K562 (cell line): ENCODE measurements at regions not wholly inside any gene's neighbourhood (a gene's known extent, or its start where the extent isn't known, plus 50 kb on each side); places are given as distances from the start of the nearest gene placed in this dataset.
A peak's percentile ranks its signal among the peaks of the same experiment; 100 is the strongest.

Experiments used
- ATAC-seq: fragments of 200-7000 bp; cut with Tn5 transposase; 3 replicates; pipeline ENCODE4 v1.9.1; 2020; ENCODE audit warnings: moderate library complexity
- BruUV-seq: library from RNA; stranded (reverse); fragments of 400-500 nt; replicated peaks from 2 replicates; lab custom pipeline; 2021; lab: Mats Ljungman, UMichigan
- CTCF ChIA-PET: fragments of 300-600 bp; formaldehyde crosslinking; extraction: SDS; loops from one replicate; lab custom pipeline; 2021; ENCODE audit warnings: low intra/inter-chr PET ratio; lab: Yijun Ruan, JAX
- POLR2A ChIA-PET: fragments of 300-600, 350-650 bp; sonication (Branson Sonifier 250); formaldehyde crosslinking; extraction: SDS; loops from one replicate; lab custom pipeline; 2021; ENCODE audit warnings: antibody characterized with exemption, inconsistent platforms; lab: Yijun Ruan, JAX
- DNase-seq, 4 experiments: peaks; one replicate each; pipeline versions ENCODE4 v3.0.0 to v3.0.0-alpha.2; 2011 to 2018; ENCODE audit warnings: low spot score in 3 of 4, mixed read lengths in 3 of 4; ENCODE audit errors: extremely low read depth in 1 of 4
- FAIRE-seq: peaks from 2 replicates; lab custom pipeline; 2011; peaks lifted over from hg19 to GRCh38; lab: Jason Lieb, UNC
- H2AFZ ChIP-seq: 2 replicates; pipeline ENCODE4 v1.6.0; 2011; ENCODE audit warnings: low read depth, low read length, control low read depth, inconsistent platforms
- H3K27ac ChIP-seq: fragments of 200-600 bp; 3 replicates; pipeline ENCODE4 v1.8.0; 2011; ENCODE audit warnings: low read depth, mild to moderate bottlenecking, control low read depth, inconsistent platforms, low read length, moderate library complexity, mixed read lengths; ENCODE audit errors: extremely low read depth
- H3K27me3 ChIP-seq, 2 experiments: fragments of 300-600 bp in 1 of 2; 2 replicates in 1 of 2; 3 replicates in 1 of 2; pipeline versions ENCODE4 v1.6.0 to v1.8.0; 2011; ENCODE audit warnings: inconsistent platforms in 2 of 2, low read length in 2 of 2, mild to moderate bottlenecking in 1 of 2, mixed read lengths in 1 of 2, moderate library complexity in 1 of 2; ENCODE audit not compliant: control insufficient read depth in 2 of 2, insufficient read depth in 2 of 2
- H3K36me3 ChIP-seq: fragments of 300-600 bp; 3 replicates; pipeline ENCODE4 v1.8.0; 2011; ENCODE audit warnings: mild to moderate bottlenecking, low read length, inconsistent platforms; ENCODE audit not compliant: control insufficient read depth, insufficient read depth
- H3K4me1 ChIP-seq, 2 experiments: fragments of 200-600 bp in 1 of 2; replicated peaks in 1 of 2; 2 replicates in 1 of 2; 3 replicates in 1 of 2; pipeline versions ENCODE4 v1.5.1 to v1.8.0; 2011; ENCODE audit warnings: inconsistent platforms in 2 of 2, low read length in 2 of 2, mild to moderate bottlenecking in 1 of 2, mixed read lengths in 1 of 2, moderate library complexity in 1 of 2; ENCODE audit not compliant: control insufficient read depth in 2 of 2, insufficient read depth in 2 of 2
- H3K4me2 ChIP-seq: 2 replicates; pipeline ENCODE4 v1.6.1; 2011; ENCODE audit warnings: low read length, control low read depth, inconsistent platforms, mixed read lengths; ENCODE audit not compliant: insufficient read depth
- H3K4me3 ChIP-seq: fragments of 200-600 bp; sonication (generic), shearing (Covaris generic); 2 replicates; pipeline ENCODE4 v1.5.1; 2016; ENCODE audit warnings: control low read depth, inconsistent platforms
- H3K79me2 ChIP-seq: fragments of 200-600 bp; 3 replicates; pipeline ENCODE4 v1.8.0; 2011; ENCODE audit warnings: low read length, inconsistent platforms; ENCODE audit not compliant: control insufficient read depth, insufficient read depth
- H3K9ac ChIP-seq, 2 experiments: 2 replicates each; pipeline versions ENCODE4 v1.6.0 to v1.6.1; 2011; ENCODE audit warnings: low read depth in 2 of 2, low read length in 2 of 2, control low read depth in 1 of 2, inconsistent platforms in 1 of 2, mild to moderate bottlenecking in 1 of 2, mixed read lengths in 1 of 2; ENCODE audit not compliant: insufficient read depth in 1 of 2
- H3K9me1 ChIP-seq: one replicate; pipeline ENCODE4 v1.6.0; 2011; ENCODE audit warnings: inconsistent platforms, mild to moderate bottlenecking, low read length, moderate library complexity; ENCODE audit not compliant: control insufficient read depth, insufficient read depth
- H3K9me3 ChIP-seq: replicated peaks from 2 replicates; pipeline ENCODE4 v1.5.1; 2011; ENCODE audit warnings: low read depth, low read length, inconsistent platforms; ENCODE audit not compliant: control insufficient read depth, insufficient read depth
- H4K20me1 ChIP-seq: replicated peaks from 2 replicates; pipeline ENCODE4 v1.6.1; 2011; ENCODE audit warnings: low read length, inconsistent platforms, mixed read lengths; ENCODE audit not compliant: control insufficient read depth, insufficient read depth
- CTCF ChIP-seq, 3 experiments: IDR thresholded peaks in 2 of 3; conservative IDR thresholded peaks in 1 of 3; 2 replicates each; pipeline ENCODE4 v1.5.1; 2011 to 2012; ENCODE audit warnings: low read length in 3 of 3, mild to moderate bottlenecking in 3 of 3, control low read depth in 2 of 3, improper control_type of control experiment in 1 of 3, inconsistent platforms in 1 of 3, low read depth in 1 of 3, mixed read lengths in 1 of 3, moderate library complexity in 1 of 3; ENCODE audit not compliant: insufficient read depth in 2 of 3
- DEAF1 ChIP-seq: fragments of 450-650 bp; formaldehyde crosslinking; IDR thresholded peaks from 2 replicates; pipeline ENCODE4 v1.4.0; 2020; ENCODE audit warnings: mild to moderate bottlenecking, moderate library complexity
- RAD21 ChIP-seq, 2 experiments: fragments of 250-450 bp in 1 of 2; fragments of 450-650 bp in 1 of 2; sonication (Bioruptor Pico) in 1 of 2; formaldehyde crosslinking in 1 of 2; IDR thresholded peaks in 1 of 2; conservative IDR thresholded peaks in 1 of 2; 2 replicates each; pipeline versions ENCODE4 v1.4.0 to v1.8.0; 2020 to 2022; ENCODE audit warnings: mild to moderate bottlenecking in 2 of 2, moderate library complexity in 1 of 2
- REST ChIP-seq, 2 experiments: fragments of 450-650 bp; formaldehyde crosslinking in 1 of 2; IDR thresholded peaks; 2 replicates each; pipeline versions ENCODE4 v1.4.0 to v1.6.1; 2014 to 2020; ENCODE audit warnings: mild to moderate bottlenecking in 2 of 2, borderline replicate concordance in 1 of 2, low read depth in 1 of 2
- SMC3 ChIP-seq: conservative IDR thresholded peaks from 2 replicates; pipeline ENCODE4 v1.6.1; 2011; ENCODE audit warnings: low read depth, low read length, improper control_type of control experiment; ENCODE audit not compliant: insufficient read depth
- SRSF7 ChIP-seq: fragments of 200-400 bp; formaldehyde crosslinking; optimal IDR thresholded peaks from 2 replicates; pipeline ENCODE3; 2017; ENCODE audit warnings: mild to moderate bottlenecking, low read depth, low read length
- in situ Hi-C: fragments of 300-500 bp; cut with MboI; formaldehyde crosslinking; loops from 4 replicates; pipeline ENCODE4 v1.15.0; 2018; ENCODE audit warnings: inconsistent platforms, mixed read lengths
- intact Hi-C: fragments of 100-400 bp; cut with micrococcal nuclease; formaldehyde crosslinking; loops from 2 replicates; pipeline ENCODE4 v1.14.2; 2022

- Histone ChIP-seq H3K27me3 (peaks cover 2 to 8% of the 10 kb centered on the region in 2 experiments), H3K9ac (no peak overlapping the region), H3K4me2 (no peak overlapping the region), H4K20me1 (no peaks in the 10 kb centered on the region), H3K4me3 (no peak overlapping the region), H3K36me3 (no peaks in the 10 kb centered on the region), H3K9me1 (no peaks in the 10 kb centered on the region), H3K4me1 (no peaks in the 10 kb centered on the region; a peak in 1 of 5 replicates), H2AFZ (no peak overlapping the region), H3K9me3 (no peaks in the 10 kb centered on the region), H3K27ac (no peak overlapping the region), H3K79me2 (no peaks in the 10 kb centered on the region)
- BruUV-seq = no TSS peak
- POLR2A ChIA-PET = interaction anchor here (1.5 kb wide), 1 partner anchor 8 kb away, joined by 4 read pairs; no protein-coding TSS in a partner anchor
- ATAC-seq (peak; percentile 89), DNase-seq (peak in 2 of 4 experiments; percentile 44 to 48), FAIRE-seq (peak; percentile 75)
- CTCF ChIA-PET = interaction anchor here (1.2 to 1.4 kb wide), 2 partner anchors 167 to 712 kb away, joined by 3 to 8 read pairs; no protein-coding TSS in a partner anchor
- in situ Hi-C loops = no loop called here
- TF ChIP-seq REST (IDR thresholded peaks at IDR 0.05; ENCODE audit: borderline replicate concordance) = peak; percentile 40; the same call in 1 of the 2 replicates
- TF ChIP-seq REST (CRISPR knock-in tag; IDR thresholded peaks at IDR 0.05; ENCODE audit: low read depth) = no peak
- peak; percentile 40 to 66 (median 62); a peak in 5 of 6 replicates for TF ChIP-seq CTCF (IDR thresholded peaks at IDR 0.05 in 2 of 3, conservative IDR thresholded peaks at IDR 0.05 in 1 of 3; ENCODE audit: insufficient read depth in 2 of 3, low read depth in 1 of 3, low read length in 3 of 3)
- TF ChIP-seq SRSF7 = no peak
- peak; percentile 44; the same call in 1 of the 2 replicates for TF ChIP-seq DEAF1 (CRISPR knock-in tag)
- TF ChIP-seq SMC3 = peak; percentile 37
- peak; percentile 62 to 77 for TF ChIP-seq RAD21 (CRISPR knock-in tag; conservative IDR thresholded peaks at IDR 0.05 in 1 of 2, IDR thresholded peaks at IDR 0.05 in 1 of 2)
- intact Hi-C loops = loop anchor here (1.0 kb wide), 2 partner anchors 407 to 711 kb away; no protein-coding TSS in a partner anchor
Observed at GRCh38 chr7:127514499-127514898, 70.9 kb downstream of the GCC1 start.
